ENCODE measurements at regions not wholly inside any gene's neighbourhood (a gene's known extent, or its start where the extent isn't known, plus 50 kb on each side); places are given as distances from the start of the nearest gene placed in this dataset.

DNA sequence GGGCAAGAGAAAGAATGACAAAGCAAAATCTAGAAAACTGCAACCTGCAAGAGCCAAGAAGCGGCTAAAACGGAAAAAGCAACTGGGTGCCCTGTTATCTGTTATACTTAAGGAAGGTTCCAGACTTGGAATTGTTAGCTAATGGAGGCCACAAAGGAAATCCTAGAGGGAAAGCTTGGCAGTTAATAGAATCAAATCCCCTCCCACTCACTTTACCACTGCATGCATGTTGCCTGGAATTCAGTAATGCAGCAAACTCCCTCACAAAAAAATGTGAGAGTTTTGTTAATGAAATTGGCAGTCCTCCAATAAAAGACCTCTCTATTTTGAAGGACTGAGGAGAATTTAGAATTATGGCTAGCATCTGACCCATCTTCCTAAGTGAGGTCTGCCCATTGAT lies 164.2 kb upstream of the SOX5 start:
- TF ChIP-seq TCF7L2 (IDR thresholded peaks at IDR 0.05; ENCODE audit: borderline replicate concordance, extremely low read depth, insufficient read depth, insufficient read length) (no peak), POLR2A (IDR thresholded peaks at IDR 0.05; ENCODE audit: borderline replicate concordance, extremely low read depth, insufficient read depth, insufficient read length) (no peak), RAD21 (IDR thresholded peaks at IDR 0.05; ENCODE audit: low read depth) (no peak), ZNF274 (IDR thresholded peaks at IDR 0.05; ENCODE audit: low read depth, low read length) (no peak), REST (IDR thresholded peaks at IDR 0.05; ENCODE audit: low read depth) (no peak), SRF (IDR thresholded peaks at IDR 0.05; ENCODE audit: low read depth) (no peak), SP1 (IDR thresholded peaks at IDR 0.05; ENCODE audit: low read depth) (no peak), JUND (IDR thresholded peaks at IDR 0.05) (no peak), EZH2 (IDR thresholded peaks at IDR 0.05) (no peak), CBX3 (IDR thresholded peaks at IDR 0.05; ENCODE audit: low read depth) (no peak)
- TF ChIP-seq, protein P1, sequence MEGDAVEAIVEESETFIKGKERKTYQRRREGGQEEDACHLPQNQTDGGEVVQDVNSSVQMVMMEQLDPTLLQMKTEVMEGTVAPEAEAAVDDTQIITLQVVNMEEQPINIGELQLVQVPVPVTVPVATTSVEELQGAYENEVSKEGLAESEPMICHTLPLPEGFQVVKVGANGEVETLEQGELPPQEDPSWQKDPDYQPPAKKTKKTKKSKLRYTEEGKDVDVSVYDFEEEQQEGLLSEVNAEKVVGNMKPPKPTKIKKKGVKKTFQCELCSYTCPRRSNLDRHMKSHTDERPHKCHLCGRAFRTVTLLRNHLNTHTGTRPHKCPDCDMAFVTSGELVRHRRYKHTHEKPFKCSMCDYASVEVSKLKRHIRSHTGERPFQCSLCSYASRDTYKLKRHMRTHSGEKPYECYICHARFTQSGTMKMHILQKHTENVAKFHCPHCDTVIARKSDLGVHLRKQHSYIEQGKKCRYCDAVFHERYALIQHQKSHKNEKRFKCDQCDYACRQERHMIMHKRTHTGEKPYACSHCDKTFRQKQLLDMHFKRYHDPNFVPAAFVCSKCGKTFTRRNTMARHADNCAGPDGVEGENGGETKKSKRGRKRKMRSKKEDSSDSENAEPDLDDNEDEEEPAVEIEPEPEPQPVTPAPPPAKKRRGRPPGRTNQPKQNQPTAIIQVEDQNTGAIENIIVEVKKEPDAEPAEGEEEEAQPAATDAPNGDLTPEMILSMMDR (IDR thresholded peaks at IDR 0.05 in 2 of 3, conservative IDR thresholded peaks at IDR 0.05 in 1 of 3; ENCODE audit: borderline replicate concordance in 1 of 3, insufficient read depth in 1 of 3, low read depth in 2 of 3, low read length in 2 of 3): no peak
- TF ChIP-seq, protein P2, sequence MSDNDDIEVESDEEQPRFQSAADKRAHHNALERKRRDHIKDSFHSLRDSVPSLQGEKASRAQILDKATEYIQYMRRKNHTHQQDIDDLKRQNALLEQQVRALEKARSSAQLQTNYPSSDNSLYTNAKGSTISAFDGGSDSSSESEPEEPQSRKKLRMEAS (IDR thresholded peaks at IDR 0.05): no peak

Measured in HCT116 (cell line).